ENCODE measurements at regions not wholly inside any gene's neighbourhood (a gene's known extent, or its start where the extent isn't known, plus 50 kb on each side); places are given as distances from the start of the nearest gene placed in this dataset.

DNA sequence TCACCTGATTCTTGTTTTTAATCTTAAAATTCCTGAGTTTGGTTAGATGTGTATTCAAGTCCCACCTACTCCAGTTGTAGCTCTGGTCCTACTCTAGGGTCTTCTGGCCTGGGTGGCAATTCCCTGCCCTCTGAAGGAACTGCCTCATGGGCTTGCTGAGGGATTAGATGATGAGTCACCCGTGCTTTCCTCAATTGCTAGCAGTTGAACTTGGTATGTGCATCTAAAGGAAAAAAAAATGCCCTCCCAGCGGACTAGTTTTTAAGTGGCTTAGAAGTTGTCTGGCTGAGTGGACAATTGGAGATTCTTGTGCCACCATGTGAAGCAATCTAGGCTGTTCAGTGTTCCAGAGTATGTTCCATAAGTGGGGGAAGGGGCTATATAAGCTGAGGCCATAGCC lies 127.0 kb downstream of the CCNG2 start:
- H3K4ac ChIP-seq (ENCODE audit: low read depth, low read length) = no peak overlapping the region
- H3K18ac ChIP-seq (ENCODE audit: insufficient read length, low read depth, low read length) = no peak overlapping the region
- no peak overlapping the region for H3K9ac ChIP-seq (ENCODE audit: extremely low read depth, insufficient read length, low read length)
- H4K20me1 ChIP-seq (ENCODE audit: control insufficient read depth, insufficient read depth, insufficient read length) = no peaks in the 10 kb centered on the region
- no peak overlapping the region for H3K4me2 ChIP-seq (ENCODE audit: insufficient read depth, insufficient read length, low read length)
- no peak overlapping the region for H2AFZ ChIP-seq (ENCODE audit: low read length)
- no peaks in the 10 kb centered on the region for H3K79me2 ChIP-seq (ENCODE audit: insufficient read depth, low read length)
- no peak overlapping the region for H4K5ac ChIP-seq (ENCODE audit: insufficient read length, low read depth, low read length)
- no peak overlapping the region for H2BK20ac ChIP-seq (ENCODE audit: low read depth, low read length, poor library complexity, severe bottlenecking)
- no peak overlapping the region for H2AK5ac ChIP-seq (ENCODE audit: insufficient read length, low read length)
- no peak overlapping the region for H2BK120ac ChIP-seq (ENCODE audit: low read depth, low read length, poor library complexity, severe bottlenecking)
- no peak overlapping the region for H3K27ac Mint-ChIP-seq
- H3K4me1 ChIP-seq (ENCODE audit: insufficient read depth, low read length) = no peaks in the 10 kb centered on the region
- no peak overlapping the region for H3K27ac ChIP-seq (ENCODE audit: insufficient read length, low read depth, low read length)
- H3K36me3 Mint-ChIP-seq (ENCODE audit: insufficient read depth in 1 of 3, low read depth in 3 of 3) = no peaks in the 10 kb centered on the region; a peak in 1 of 7 replicates
- no peaks in the 10 kb centered on the region for H3K79me1 ChIP-seq (ENCODE audit: insufficient read depth, low read depth, low read length, poor library complexity, severe bottlenecking)
- no peak overlapping the region for H4K8ac ChIP-seq (replicated peaks; ENCODE audit: insufficient read length, low read depth, low read length)
- H2BK15ac ChIP-seq (ENCODE audit: low read depth, low read length) = no peak overlapping the region
- no peak for DNase-seq
- no peak overlapping the region for H2BK5ac ChIP-seq (ENCODE audit: insufficient read length, low read length)
- H3K56ac ChIP-seq (ENCODE audit: insufficient read length, low read depth, low read length) = no peak overlapping the region
- no peaks in the 10 kb centered on the region for H3K27me3 ChIP-seq (ENCODE audit: insufficient read depth, low read length)
- H3K27me3 Mint-ChIP-seq (ENCODE audit: low read depth) = peaks cover 51% of the 10 kb centered on the region
- H4K91ac ChIP-seq (ENCODE audit: insufficient read length, low read depth, low read length) = no peak overlapping the region
- H3K23me2 ChIP-seq (ENCODE audit: insufficient read length, low read depth, low read length, poor library complexity, severe bottlenecking) = no peaks in the 10 kb centered on the region
- H3K4me1 Mint-ChIP-seq = no peaks in the 10 kb centered on the region
- H3K4me3 Mint-ChIP-seq = no peak overlapping the region
- H3K9me3 ChIP-seq (ENCODE audit: control insufficient read depth, low read depth, low read length) = no peaks in the 10 kb centered on the region
- TF ChIP-seq, protein P1, sequence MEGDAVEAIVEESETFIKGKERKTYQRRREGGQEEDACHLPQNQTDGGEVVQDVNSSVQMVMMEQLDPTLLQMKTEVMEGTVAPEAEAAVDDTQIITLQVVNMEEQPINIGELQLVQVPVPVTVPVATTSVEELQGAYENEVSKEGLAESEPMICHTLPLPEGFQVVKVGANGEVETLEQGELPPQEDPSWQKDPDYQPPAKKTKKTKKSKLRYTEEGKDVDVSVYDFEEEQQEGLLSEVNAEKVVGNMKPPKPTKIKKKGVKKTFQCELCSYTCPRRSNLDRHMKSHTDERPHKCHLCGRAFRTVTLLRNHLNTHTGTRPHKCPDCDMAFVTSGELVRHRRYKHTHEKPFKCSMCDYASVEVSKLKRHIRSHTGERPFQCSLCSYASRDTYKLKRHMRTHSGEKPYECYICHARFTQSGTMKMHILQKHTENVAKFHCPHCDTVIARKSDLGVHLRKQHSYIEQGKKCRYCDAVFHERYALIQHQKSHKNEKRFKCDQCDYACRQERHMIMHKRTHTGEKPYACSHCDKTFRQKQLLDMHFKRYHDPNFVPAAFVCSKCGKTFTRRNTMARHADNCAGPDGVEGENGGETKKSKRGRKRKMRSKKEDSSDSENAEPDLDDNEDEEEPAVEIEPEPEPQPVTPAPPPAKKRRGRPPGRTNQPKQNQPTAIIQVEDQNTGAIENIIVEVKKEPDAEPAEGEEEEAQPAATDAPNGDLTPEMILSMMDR (conservative IDR thresholded peaks at IDR 0.05) = no peak
- no peak overlapping the region for H3K14ac ChIP-seq (ENCODE audit: insufficient read depth, low read length)
- no peak overlapping the region for H3T11ph ChIP-seq (ENCODE audit: low read length)
- WGBS (ENCODE audit: extremely low coverage, insufficient read length, low lambda C conversion rate) = no CpG with 5 or more reads among the region's 2 CpGs
- no peak overlapping the region for H2BK12ac ChIP-seq (ENCODE audit: insufficient read length, low read depth, low read length)
- peaks cover 0 to 3% of the 10 kb centered on the region in 2 experiments; a peak in 2 of 5 replicates for H3K9me3 Mint-ChIP-seq
- no peak overlapping the region for H3K23ac ChIP-seq (ENCODE audit: insufficient read length, low read depth, low read length)
